ENCODE measurements at regions not wholly inside any gene's neighbourhood (a gene's known extent, or its start where the extent isn't known, plus 50 kb on each side); places are given as distances from the start of the nearest gene placed in this dataset.

GRCh38 chr2:173654161-173654895 lies 299.7 kb downstream of the CDCA7 start:
- Histone ChIP-seq H3K4me2 (ENCODE audit: low read length) (no peak overlapping the region), H3K27ac (ENCODE audit: low read depth, low read length) (no peak overlapping the region)
- TF ChIP-seq EZH2phosphoT487 (IDR thresholded peaks at IDR 0.05; ENCODE audit: borderline replicate concordance, low read length) (no peak), CTCF (IDR thresholded peaks at IDR 0.05; ENCODE audit: low read depth, low read length, poor library complexity, severe bottlenecking) (no peak)

DNA sequence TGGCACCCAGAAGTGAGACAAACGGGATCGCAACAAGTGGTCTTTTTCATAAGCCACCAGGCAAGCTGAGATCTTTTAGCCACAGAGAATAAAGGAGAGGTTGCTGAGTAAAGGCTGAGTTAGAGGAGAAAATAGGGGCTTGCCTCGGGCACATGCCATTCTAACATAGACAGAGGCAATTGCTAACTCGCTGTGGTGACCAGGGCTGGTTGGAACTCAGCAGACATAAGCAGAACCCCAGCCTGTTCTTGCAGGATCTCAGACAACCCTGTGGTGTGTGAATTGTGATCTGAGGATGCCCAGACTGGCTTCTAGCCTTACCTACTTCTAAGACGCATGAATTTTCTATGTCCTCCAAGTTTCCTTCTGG lies 300.2 kb downstream of the CDCA7 start:
- no peaks in the 10 kb centered on the region for H3K27me3 ChIP-seq (ENCODE audit: control insufficient read depth, low read length)
- no peaks in the 10 kb centered on the region for H3K36me3 ChIP-seq (ENCODE audit: control insufficient read depth, low read length)
- H3K4me3 ChIP-seq (ENCODE audit: low read length) = no peak overlapping the region
- H3K27ac ChIP-seq (ENCODE audit: low read depth, low read length) = no peak overlapping the region
- no peaks in the 10 kb centered on the region for H3F3A ChIP-seq (ENCODE audit: control insufficient read depth, insufficient read depth)
- no peaks in the 10 kb centered on the region for H4K20me1 ChIP-seq (ENCODE audit: control insufficient read depth, insufficient read depth, low read depth, low read length)
- no peaks in the 10 kb centered on the region for H3K9me2 ChIP-seq (replicated peaks; ENCODE audit: control insufficient read depth, low read length)
- no peaks in the 10 kb centered on the region for H3K79me2 ChIP-seq (ENCODE audit: control insufficient read depth, low read length)
- no peaks in the 10 kb centered on the region for H3K4me1 ChIP-seq (ENCODE audit: control insufficient read depth, low read length)
- no peak for TF ChIP-seq EZH2phosphoT487 (IDR thresholded peaks at IDR 0.05; ENCODE audit: borderline replicate concordance, low read length)
- TF ChIP-seq CTCF (IDR thresholded peaks at IDR 0.05; ENCODE audit: low read depth, low read length, poor library complexity, severe bottlenecking) = no peak
- H3K9me3 ChIP-seq (ENCODE audit: control insufficient read depth, insufficient read depth, low read length) = no peaks in the 10 kb centered on the region
- H3K4me2 ChIP-seq (ENCODE audit: low read length) = no peak overlapping the region

More at GRCh38 chr2:173654161-173654895, 299.7 kb downstream of the CDCA7 start:
- Histone ChIP-seq H3F3A (ENCODE audit: control insufficient read depth, insufficient read depth) (no peaks in the 10 kb centered on the region), H3K4me1 (ENCODE audit: control insufficient read depth, low read length) (no peaks in the 10 kb centered on the region), H3K9me2 (replicated peaks; ENCODE audit: control insufficient read depth, low read length) (no peaks in the 10 kb centered on the region), H3K4me3 (ENCODE audit: low read length) (no peak overlapping the region), H3K36me3 (ENCODE audit: control insufficient read depth, low read length) (no peaks in the 10 kb centered on the region), H3K9me3 (ENCODE audit: control insufficient read depth, insufficient read depth, low read length) (no peaks in the 10 kb centered on the region), H3K79me2 (ENCODE audit: control insufficient read depth, low read length) (no peaks in the 10 kb centered on the region), H3K27me3 (ENCODE audit: control insufficient read depth, low read length) (no peaks in the 10 kb centered on the region), H4K20me1 (ENCODE audit: control insufficient read depth, insufficient read depth, low read depth, low read length) (no peaks in the 10 kb centered on the region)

DNA sequence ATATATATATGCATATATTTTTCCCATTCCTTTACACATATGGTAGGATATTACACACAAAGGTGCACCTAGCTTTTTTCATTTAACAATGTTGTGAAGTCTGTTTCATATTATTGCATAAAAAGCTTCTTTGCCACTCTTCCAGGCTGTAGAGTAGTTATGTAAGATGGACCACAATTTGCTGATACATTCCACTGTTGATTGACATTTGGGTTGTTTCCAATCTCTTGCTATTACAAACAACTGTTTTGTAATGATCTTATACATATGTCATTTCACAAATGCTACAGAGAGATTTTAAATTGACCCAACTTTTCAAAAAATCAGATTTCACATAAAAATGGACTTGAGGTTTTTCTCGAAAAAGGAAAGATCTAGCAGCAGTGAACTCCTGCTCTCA lies 301.4 kb downstream of the CDCA7 start:
- no peaks in the 10 kb centered on the region for H3K36me3 ChIP-seq (ENCODE audit: control insufficient read depth, low read length)
- no peaks in the 10 kb centered on the region for H3K9me2 ChIP-seq (replicated peaks; ENCODE audit: control insufficient read depth, low read length)
- H3K4me2 ChIP-seq (ENCODE audit: low read length) = no peak overlapping the region
- H3K4me1 ChIP-seq (ENCODE audit: control insufficient read depth, low read length) = no peaks in the 10 kb centered on the region
- no peaks in the 10 kb centered on the region for H3K79me2 ChIP-seq (ENCODE audit: control insufficient read depth, low read length)
- H3F3A ChIP-seq (ENCODE audit: control insufficient read depth, insufficient read depth) = no peaks in the 10 kb centered on the region
- H3K27ac ChIP-seq (ENCODE audit: low read depth, low read length) = no peak overlapping the region
- H4K20me1 ChIP-seq (ENCODE audit: control insufficient read depth, insufficient read depth, low read depth, low read length) = no peaks in the 10 kb centered on the region
- no peak overlapping the region for H3K4me3 ChIP-seq (ENCODE audit: low read length)
- H3K9me3 ChIP-seq (ENCODE audit: control insufficient read depth, insufficient read depth, low read length) = no peaks in the 10 kb centered on the region
- H3K27me3 ChIP-seq (ENCODE audit: control insufficient read depth, low read length) = no peaks in the 10 kb centered on the region
- TF ChIP-seq CTCF (IDR thresholded peaks at IDR 0.05; ENCODE audit: low read depth, low read length, poor library complexity, severe bottlenecking) (no peak), EZH2phosphoT487 (IDR thresholded peaks at IDR 0.05; ENCODE audit: borderline replicate concordance, low read length) (no peak)
